Fibroblast of the aortic adventitia (primary cell): ENCODE measurements at regions not wholly inside any gene's neighbourhood (a gene's known extent, or its start where the extent isn't known, plus 50 kb on each side); places are given as distances from the start of the nearest gene placed in this dataset.
"Not testable (repeated sequence)": the region's sequence is repeated elsewhere in the genome, so short reads cannot be mapped to it uniquely, and the experiment has no call there.

Source experiments
- DNase-seq: peaks from one replicate; pipeline ENCODE4 v3.0.0-alpha.2; 2010; ENCODE audit warnings: low read depth
- H3K4me3 ChIP-seq: 2 replicates; pipeline ENCODE4 v1.5.1; 2011; ENCODE audit warnings: low read depth, mild to moderate bottlenecking, control low read depth, low read length, moderate library complexity
- TF ChIP-seq, protein P1 (sequence below): IDR thresholded peaks from 2 replicates; pipeline ENCODE4 v1.5.1; 2011; ENCODE audit warnings: mild to moderate bottlenecking, low read length, control low read depth, inconsistent platforms; ENCODE audit not compliant: insufficient read depth

GRCh38 chr1:98575955-98576354 is 85.6 kb upstream of the SNX7 start:
- H3K4me3 ChIP-seq = no peak overlapping the region
- DNase-seq = no peak
- TF ChIP-seq, protein P1, sequence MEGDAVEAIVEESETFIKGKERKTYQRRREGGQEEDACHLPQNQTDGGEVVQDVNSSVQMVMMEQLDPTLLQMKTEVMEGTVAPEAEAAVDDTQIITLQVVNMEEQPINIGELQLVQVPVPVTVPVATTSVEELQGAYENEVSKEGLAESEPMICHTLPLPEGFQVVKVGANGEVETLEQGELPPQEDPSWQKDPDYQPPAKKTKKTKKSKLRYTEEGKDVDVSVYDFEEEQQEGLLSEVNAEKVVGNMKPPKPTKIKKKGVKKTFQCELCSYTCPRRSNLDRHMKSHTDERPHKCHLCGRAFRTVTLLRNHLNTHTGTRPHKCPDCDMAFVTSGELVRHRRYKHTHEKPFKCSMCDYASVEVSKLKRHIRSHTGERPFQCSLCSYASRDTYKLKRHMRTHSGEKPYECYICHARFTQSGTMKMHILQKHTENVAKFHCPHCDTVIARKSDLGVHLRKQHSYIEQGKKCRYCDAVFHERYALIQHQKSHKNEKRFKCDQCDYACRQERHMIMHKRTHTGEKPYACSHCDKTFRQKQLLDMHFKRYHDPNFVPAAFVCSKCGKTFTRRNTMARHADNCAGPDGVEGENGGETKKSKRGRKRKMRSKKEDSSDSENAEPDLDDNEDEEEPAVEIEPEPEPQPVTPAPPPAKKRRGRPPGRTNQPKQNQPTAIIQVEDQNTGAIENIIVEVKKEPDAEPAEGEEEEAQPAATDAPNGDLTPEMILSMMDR = no peak

DNA sequence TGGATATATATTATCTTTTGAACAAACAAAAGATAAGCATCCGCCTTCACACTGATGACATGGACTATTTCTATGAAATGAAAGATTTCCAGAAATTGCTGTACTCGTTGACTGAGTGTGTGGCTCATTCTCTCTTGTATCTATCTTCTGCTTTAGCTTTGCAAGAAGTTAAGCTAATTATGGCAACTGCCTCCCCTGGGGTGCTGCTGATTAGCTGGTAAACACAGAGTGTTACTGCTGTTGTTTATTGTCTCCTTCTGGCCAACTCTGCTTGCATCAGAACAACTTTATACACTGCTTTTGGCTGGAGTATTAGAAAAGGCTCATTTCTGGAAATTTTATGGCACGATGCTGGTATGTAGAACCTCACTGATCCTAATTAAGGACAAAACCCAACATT is 95.6 kb upstream of the SNX7 start:
- DNase-seq = no peak
- H3K4me3 ChIP-seq = no peak overlapping the region
- TF ChIP-seq, protein P1 = no peak

GRCh38 chr1:98559291-98559690 is 102.2 kb upstream of the SNX7 start:
- DNase-seq = no peak
- TF ChIP-seq, protein P1 = no peak

DNA sequence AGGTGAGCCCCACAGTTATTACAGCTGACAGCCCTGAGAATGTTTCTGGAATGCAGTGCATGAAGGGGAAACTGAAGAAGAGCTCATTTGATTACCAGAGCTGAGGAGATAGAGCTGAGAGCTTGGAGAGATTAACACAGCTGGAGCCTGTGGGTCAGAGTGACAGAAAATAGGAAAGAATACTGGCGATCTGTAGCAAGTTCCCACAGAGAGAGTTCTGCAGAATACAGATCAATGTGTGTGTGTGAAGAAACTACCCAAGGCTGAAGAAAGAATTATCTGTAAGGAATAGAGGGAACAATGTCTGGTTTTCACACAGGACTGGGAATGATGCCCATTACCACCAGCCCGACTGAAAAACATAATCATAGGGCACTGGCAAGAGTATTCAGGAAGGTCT is 103.6 kb upstream of the SNX7 start:
- no peak overlapping the region for H3K4me3 ChIP-seq
- DNase-seq = no peak
- TF ChIP-seq, protein P1 = no peak

More at GRCh38 chr1:98559291-98559690, 102.2 kb upstream of the SNX7 start:
- no peak overlapping the region for H3K4me3 ChIP-seq

DNA sequence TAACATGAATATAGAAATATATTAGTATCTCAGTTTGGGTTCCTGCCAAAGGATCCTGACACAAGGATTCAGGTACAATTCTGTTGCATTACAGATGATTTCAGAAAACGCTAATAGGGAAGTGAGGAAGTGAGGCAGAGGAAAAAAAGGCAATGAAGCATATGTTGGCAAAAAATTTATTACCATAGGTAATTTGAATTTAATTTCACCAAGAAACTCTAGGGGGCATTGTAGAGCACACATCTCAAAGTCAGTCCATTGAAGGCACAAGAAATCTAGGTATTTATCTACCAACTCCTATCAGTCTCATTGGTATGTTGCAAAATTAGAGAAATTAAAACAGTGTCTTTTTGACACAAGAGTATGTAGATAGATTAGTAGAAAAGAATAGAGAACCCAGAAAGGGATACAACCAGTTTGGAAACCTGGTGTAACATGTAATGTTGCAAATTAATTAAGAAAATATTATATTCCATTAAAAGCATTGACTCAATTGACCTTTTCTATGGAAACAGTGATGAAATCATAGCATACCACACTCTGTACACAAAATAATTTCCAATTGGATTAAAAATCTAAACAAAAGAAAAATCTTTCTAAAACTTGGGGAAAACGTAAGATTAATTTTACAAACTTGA is 104.9 kb upstream of the SNX7 start:
- DNase-seq = peak; percentile 46
- no peak overlapping the region for H3K4me3 ChIP-seq
- TF ChIP-seq, protein P1 = peak; percentile 44

DNA sequence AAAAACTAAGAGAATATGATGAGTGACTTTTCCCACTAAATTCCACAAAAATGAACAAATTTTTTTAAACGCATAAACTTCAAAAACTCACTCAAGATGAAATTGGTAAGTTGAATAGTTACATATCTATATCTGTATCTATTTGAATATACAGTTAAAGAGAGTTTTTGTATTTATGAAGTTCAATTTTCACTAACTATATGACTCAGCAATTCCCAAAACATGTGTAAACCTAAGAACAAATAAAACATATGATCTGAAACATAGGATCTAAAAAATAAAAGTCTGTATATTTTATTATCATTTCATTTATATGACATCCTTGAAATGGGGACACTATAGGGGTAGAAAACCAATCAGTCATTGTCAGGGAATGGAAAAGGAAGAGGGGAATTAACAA is 105.7 kb upstream of the SNX7 start:
- no peak overlapping the region for H3K4me3 ChIP-seq
- TF ChIP-seq, protein P1 = no peak
- no peak for DNase-seq

- H3K4me3 ChIP-seq = not testable (repeated sequence)
These were observed 108.9 kb upstream of the SNX7 start for GRCh38 chr1:98552576-98553074.

More at GRCh38 chr1:98552576-98553074, 108.9 kb upstream of the SNX7 start:
- DNase-seq = not testable (repeated sequence)
